Left lung (tissue), 4 donors: ENCODE measurements at regions not wholly inside any gene's neighbourhood (a gene's known extent, or its start where the extent isn't known, plus 50 kb on each side); places are given as distances from the start of the nearest gene placed in this dataset.

ENCODE experiments used
- ATAC-seq: fragments of 200-7000 bp; cut with Tn5 transposase; one replicate; pipeline ENCODE4 v1.9.1; 2020; ENCODE audit warnings: moderate library complexity
- DNase-seq, 4 donors: peaks; one replicate each; pipeline ENCODE4 v3.0.0-alpha.2; 2013 to 2020
- H3K27ac ChIP-seq, 2 donors: fragments of 200-600 bp; sonication (generic) in 1 of 2; one replicate each; pipeline versions ENCODE4 v1.5.0 to v1.8.0; 2020 to 2021
- H3K27me3 ChIP-seq, 2 donors: fragments of 200-600 bp; sonication (generic) in 1 of 2; one replicate each; pipeline versions ENCODE4 v1.5.0 to v1.8.0; 2020 to 2021
- H3K36me3 ChIP-seq, 2 donors: fragments of 200-600 bp; sonication (generic) in 1 of 2; one replicate each; pipeline versions ENCODE4 v1.5.0 to v1.8.0; 2020 to 2021
- H3K4me1 ChIP-seq, 2 donors: fragments of 200-600 bp; one replicate each; pipeline ENCODE4 v1.8.0; 2021
- H3K4me3 ChIP-seq, 2 donors: fragments of 200-600 bp; sonication (generic) in 1 of 2; one replicate each; pipeline versions ENCODE4 v1.5.0 to v1.8.0; 2020 to 2021; ENCODE audit warnings: mild to moderate bottlenecking in 1 of 2
- H3K9me3 ChIP-seq, 2 donors: fragments of 200-600 bp; sonication (generic) in 1 of 2; one replicate each; pipeline versions ENCODE4 v1.5.0 to v1.8.0; 2020 to 2021
- intact Hi-C, 2 donors: fragments of 100-400 bp; cut with DNase I; formaldehyde crosslinking; loops; one replicate each; pipeline versions ENCODE4 v1.11.2 to v1.14.2; 2022
- TF ChIP-seq, protein P1 (sequence below), 2 donors: fragments of 200-600 bp; sonication (generic) in 1 of 2; IDR thresholded peaks; one replicate each; pipeline versions ENCODE4 v1.5.0 to v1.8.0; 2021; ENCODE audit warnings: antibody characterized with exemption in 2 of 2
- donor health status: DM: no; HTN: yes; CAD: no.
- donor health status: DM: no; HTN: no; CAD: no.

DNA sequence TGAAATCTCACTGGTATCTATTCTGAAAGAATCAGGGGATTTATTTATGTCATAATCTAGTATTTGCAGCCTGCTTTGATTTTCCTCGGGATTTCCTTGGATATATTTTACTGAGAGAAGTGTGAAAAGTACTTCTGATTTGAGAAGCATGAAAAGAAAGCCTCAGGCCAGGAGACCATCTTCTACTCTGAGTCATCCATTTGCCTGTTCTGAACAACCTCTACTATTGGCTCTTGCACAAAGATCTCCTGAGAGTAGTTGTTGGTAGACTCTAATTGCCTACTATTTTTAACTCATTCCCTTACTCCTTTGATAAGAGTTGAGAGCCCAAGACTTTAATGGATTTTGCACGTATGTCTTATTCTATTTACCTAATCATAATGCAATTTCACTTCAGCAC, 318.9 kb downstream of the BCHE start:
- no peaks in the 10 kb centered on the region for H3K4me1 ChIP-seq
- H3K36me3 ChIP-seq = no peaks in the 10 kb centered on the region
- ATAC-seq (peak; percentile 60), DNase-seq (no peak)
- TF ChIP-seq, protein P1, sequence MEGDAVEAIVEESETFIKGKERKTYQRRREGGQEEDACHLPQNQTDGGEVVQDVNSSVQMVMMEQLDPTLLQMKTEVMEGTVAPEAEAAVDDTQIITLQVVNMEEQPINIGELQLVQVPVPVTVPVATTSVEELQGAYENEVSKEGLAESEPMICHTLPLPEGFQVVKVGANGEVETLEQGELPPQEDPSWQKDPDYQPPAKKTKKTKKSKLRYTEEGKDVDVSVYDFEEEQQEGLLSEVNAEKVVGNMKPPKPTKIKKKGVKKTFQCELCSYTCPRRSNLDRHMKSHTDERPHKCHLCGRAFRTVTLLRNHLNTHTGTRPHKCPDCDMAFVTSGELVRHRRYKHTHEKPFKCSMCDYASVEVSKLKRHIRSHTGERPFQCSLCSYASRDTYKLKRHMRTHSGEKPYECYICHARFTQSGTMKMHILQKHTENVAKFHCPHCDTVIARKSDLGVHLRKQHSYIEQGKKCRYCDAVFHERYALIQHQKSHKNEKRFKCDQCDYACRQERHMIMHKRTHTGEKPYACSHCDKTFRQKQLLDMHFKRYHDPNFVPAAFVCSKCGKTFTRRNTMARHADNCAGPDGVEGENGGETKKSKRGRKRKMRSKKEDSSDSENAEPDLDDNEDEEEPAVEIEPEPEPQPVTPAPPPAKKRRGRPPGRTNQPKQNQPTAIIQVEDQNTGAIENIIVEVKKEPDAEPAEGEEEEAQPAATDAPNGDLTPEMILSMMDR (IDR thresholded peaks at IDR 0.05) = no peak
- H3K27ac ChIP-seq = no peak overlapping the region
- no peak overlapping the region for H3K4me3 ChIP-seq
- peaks cover 0 to 4% of the 10 kb centered on the region in 2 donors for H3K9me3 ChIP-seq
- intact Hi-C loops = no loop called here
- no peaks in the 10 kb centered on the region for H3K27me3 ChIP-seq

DNA sequence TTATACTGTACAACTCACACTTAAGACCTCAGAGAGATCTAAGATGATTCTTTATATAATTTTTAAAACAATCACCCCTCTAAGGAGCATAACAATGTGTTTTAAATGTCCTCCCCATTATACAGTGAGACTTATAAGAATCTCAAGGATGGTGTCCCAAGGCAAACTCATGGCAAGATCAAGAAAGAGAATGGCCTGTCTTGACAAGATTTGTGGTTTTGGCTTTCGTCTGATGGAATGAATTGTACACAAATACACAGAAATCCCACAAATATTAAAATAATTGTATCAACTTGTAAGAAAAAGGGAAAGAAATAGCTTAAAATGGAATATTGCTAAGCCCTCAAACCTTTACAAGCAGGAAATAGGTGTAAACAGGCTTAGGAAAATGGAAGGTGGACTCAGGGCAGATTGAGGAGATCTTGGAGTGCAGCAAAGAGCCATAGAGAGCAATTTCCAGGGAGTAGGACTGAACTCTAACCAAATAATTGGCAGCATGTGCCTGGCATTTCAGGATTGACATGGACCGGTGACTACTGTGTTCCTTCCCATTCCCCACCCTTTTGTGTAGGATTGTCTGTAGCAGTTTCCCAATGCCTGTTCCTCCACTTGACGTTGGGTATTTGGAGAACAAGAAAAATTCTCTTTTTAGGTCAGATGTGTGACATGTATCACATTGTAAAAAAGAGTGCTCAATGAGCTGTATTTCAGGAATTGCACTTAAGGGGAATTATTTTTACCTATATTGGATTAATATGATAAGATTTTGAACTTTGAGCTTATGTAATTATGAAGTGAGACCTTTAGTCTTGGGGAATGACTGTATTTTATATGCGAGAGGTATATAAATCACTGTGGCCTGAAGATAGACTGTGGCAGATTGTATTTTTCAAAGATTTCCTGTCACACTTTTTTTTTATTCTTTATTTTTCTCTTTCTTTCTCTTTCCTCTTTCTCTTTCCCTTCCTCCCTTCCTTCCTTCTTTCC, 317.8 kb upstream of the SLITRK3 start:
- intact Hi-C loops = no loop called here
- TF ChIP-seq, protein P1 (IDR thresholded peaks at IDR 0.05) = no peak
- H3K27ac ChIP-seq = no peak overlapping the region
- ATAC-seq (no peak), DNase-seq (no peak)
- no peak overlapping the region for H3K4me3 ChIP-seq
- no peaks in the 10 kb centered on the region for H3K36me3 ChIP-seq
- H3K4me1 ChIP-seq = no peaks in the 10 kb centered on the region
- H3K9me3 ChIP-seq = peaks cover 0 to 4% of the 10 kb centered on the region in 2 donors
- H3K27me3 ChIP-seq = no peaks in the 10 kb centered on the region

DNA sequence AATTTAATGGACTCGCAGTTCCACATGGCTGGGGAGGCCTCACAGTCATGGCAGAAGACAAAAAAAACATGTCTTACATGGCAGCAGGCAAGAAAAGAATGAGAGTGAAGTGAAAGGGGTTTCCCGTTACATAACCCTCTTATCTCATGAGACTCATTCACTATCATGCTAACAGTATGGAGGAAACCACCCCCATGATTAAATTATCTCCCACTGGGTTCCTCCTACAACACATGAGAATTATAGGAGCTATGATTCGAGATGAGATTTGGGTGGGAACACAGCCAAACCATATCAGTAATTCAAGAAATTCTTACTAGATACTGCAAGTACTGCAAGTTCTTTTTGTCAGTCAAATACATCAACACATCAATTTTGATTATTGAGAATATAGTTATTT, 311.4 kb upstream of the SLITRK3 start:
- DNase-seq (no peak), ATAC-seq (no peak)
- Histone ChIP-seq H3K4me3 (no peak overlapping the region), H3K36me3 (no peaks in the 10 kb centered on the region), H3K27ac (no peak overlapping the region), H3K9me3 (peaks cover 0 to 17% of the 10 kb centered on the region in 2 donors), H3K27me3 (no peaks in the 10 kb centered on the region), H3K4me1 (no peaks in the 10 kb centered on the region)
- TF ChIP-seq, protein P1 (IDR thresholded peaks at IDR 0.05) = no peak
- intact Hi-C loops = no loop called here

DNA sequence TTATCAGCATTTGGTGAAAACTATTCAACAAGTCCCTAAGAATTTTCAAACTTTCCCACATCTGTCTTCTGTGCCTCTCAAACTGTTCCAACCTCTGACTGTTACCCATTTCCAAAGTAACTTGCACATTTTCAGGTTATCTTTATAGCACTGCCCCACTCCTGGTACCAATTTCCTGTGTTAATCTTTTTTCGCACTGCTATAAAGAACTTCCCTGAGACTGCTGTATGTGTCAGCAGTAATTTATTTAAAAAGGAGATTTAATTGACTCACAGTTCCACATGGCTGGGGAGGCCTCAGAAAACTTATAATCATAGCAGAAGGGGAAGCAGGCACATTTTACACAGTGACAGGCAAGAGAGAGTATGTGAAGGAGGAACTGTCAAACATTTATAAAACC, 310.9 kb upstream of the SLITRK3 start:
- TF ChIP-seq, protein P1 (IDR thresholded peaks at IDR 0.05) = no peak
- ATAC-seq (no peak), DNase-seq (no peak)
- intact Hi-C loops = no loop called here
- no peaks in the 10 kb centered on the region for H3K36me3 ChIP-seq
- H3K27me3 ChIP-seq = no peaks in the 10 kb centered on the region
- H3K27ac ChIP-seq = no peak overlapping the region
- no peak overlapping the region for H3K4me3 ChIP-seq
- peaks cover 0 to 17% of the 10 kb centered on the region in 2 donors for H3K9me3 ChIP-seq
- no peaks in the 10 kb centered on the region for H3K4me1 ChIP-seq

DNA sequence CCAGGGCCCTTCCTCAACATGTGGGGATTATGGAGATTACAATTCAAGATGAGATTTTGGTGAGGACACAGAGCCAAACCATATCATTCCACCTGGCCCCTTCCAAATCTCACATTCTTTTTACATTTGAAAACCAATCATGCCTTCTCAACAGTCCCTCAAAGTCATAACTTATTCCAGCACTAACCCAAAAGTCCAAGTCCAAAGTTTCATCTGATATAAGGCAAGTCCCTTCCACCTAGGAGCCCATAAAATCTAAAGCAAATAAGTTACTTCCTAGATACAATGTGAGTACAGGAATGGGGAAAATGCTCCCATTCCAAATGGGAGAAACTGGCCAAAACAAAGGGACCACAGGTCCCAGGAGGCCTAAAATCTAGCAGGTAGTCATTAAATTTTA, 309.5 kb upstream of the SLITRK3 start:
- Histone ChIP-seq H3K4me3 (no peak overlapping the region), H3K9me3 (peaks cover 0 to 17% of the 10 kb centered on the region in 2 donors), H3K27me3 (no peaks in the 10 kb centered on the region), H3K4me1 (no peaks in the 10 kb centered on the region), H3K27ac (no peak overlapping the region), H3K36me3 (no peaks in the 10 kb centered on the region)
- ATAC-seq = no peak
- TF ChIP-seq, protein P1 (IDR thresholded peaks at IDR 0.05) = no peak
- intact Hi-C loops = no loop called here
- DNase-seq = no peak
